ENCODE measurements at regions not wholly inside any gene's neighbourhood (a gene's known extent, or its start where the extent isn't known, plus 50 kb on each side); places are given as distances from the start of the nearest gene placed in this dataset.

DNA sequence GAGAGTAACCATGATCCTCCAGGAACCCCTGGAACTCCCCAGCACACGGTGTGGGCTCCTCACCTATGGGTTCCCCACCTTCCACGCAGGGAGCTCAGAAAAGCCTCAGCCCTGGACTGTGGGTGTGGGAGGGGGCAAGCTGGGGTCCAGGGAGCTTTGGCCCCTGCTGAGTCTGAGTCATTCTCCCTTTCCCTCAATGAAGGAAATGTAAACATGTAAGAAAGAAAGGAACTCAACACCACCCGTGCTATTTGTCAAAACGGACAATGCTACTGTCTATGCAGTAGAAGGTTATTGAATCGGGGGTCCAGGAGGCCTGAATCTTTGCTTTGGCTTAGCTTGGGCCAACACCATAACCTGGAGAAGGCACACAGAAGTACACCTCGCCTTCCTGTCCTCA lies 222.8 kb downstream of the PMP22 start:
- no peak for DNase-seq (ENCODE audit: low read depth in 2 of 2)

DNA sequence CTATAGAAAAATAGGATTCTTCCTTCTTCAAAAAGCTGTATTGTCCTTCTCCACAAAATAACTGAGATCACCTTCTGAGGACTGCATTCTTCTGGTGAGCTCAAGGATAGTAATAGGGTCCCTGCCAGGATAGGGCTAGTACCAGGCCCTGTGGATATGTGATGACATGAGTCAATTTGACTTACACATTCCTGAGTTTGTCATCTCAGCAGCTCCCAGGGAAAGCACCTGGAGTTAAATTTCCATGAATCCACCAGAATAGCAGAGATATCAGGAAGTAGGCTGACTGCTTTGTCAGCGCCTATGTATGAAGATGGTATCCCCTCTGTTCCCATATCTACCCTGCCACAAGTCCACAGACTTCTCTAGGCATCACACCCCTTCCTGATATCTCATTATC lies 225.8 kb downstream of the PMP22 start:
- DNase-seq (ENCODE audit: low read depth in 2 of 2), result no peak

DNA sequence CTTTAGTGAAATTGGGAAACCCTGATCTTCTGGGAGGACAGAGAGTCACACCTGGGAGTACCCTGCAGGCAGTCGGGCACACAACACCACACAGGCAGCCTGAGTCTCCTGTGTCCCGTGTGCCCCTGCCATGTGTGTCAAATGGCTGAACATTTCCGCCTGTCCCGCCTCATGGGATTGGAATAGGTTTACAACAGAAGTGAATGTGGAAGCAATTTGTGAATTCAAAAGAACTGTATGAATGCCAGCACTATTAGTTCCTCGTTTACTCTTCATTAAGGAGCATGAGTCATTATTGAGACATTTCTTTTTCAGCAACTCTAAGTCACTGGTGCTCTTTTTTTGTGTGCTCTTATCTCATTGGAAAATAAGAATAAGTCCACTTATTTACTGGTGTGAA lies 226.5 kb downstream of the PMP22 start:
- DNase-seq (ENCODE audit: low read depth in 2 of 2), result no peak

DNA sequence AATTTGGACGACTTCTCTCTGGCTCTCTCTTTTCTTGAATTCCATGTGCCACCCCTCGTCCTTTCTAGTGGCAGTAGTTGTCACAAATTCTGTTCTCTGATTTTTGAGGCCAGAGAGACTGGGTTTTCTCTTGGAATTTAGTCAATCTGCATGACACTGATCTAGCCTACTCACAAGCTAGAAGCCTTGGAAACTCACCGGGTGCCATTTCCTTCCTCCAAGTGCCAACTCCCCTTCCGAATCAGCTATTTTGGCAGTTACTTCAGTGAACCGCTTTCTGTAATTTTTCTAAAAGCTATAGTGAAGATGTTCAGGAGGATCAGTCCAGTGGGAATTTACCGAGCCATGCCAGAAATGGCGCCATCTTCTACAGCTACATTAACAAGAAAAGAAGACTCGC lies 228.9 kb downstream of the PMP22 start:
- DNase-seq (ENCODE audit: low read depth in 2 of 2), result no peak

DNA sequence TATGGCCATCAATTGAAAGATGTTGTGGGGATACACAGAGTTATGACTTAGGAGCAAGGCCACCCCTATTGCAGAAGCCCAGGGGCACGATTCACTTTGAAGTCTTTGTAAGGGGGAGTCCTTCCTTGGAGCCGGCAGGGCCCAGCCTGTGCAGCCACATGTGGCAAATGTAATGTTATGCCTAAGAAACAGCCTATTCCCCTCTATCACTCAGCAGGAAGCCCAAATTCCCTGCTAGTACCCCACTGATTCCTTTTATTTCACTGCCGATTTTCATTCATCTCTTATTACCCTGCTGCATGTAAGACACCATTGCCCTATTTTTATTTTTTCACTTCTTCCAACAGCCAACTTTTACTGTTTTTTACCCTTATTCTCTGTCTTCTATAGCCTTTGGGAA lies 233.2 kb downstream of the PMP22 start:
- no peak for DNase-seq (ENCODE audit: low read depth in 2 of 2)

DNA sequence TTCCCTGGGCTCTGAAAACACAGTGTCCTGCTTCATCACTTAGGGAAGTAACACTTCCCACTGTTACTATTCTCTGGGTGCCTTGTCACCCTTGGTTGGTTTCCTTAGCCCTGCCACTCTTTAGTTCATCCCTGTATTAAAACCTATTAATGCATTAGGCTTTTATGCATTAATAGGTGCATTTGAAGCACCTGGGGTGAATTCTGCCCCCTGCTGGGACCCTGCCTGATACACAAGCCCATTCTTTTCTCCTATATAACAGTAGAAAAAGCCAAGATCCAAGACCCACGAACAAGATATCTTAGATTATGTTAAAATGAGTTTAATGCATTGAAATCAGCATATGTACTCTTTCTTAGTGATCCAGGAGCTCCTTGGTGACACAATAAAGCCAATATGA lies 235.7 kb downstream of the PMP22 start:
- DNase-seq (ENCODE audit: low read depth in 2 of 2), result no peak

DNA sequence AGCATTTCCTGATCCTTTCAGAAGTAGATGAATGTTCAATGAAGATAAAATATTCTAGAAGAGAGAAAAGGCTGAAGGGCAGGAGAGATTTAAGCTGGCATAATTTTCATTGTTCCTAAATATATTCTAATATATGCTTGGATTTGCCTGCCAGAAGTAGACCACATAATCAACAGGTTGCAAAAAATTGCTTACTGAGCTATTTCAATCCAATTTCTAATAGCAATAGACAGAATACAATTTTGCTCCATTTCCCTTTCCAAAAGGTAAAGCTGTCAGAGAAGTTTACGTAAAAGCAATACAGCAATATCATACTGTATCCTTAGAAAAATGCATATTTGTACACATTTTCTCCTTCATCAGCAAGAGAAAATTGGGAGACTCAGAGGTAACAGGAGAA lies 237.3 kb downstream of the PMP22 start:
- DNase-seq (ENCODE audit: low read depth in 2 of 2), result no peak

DNA sequence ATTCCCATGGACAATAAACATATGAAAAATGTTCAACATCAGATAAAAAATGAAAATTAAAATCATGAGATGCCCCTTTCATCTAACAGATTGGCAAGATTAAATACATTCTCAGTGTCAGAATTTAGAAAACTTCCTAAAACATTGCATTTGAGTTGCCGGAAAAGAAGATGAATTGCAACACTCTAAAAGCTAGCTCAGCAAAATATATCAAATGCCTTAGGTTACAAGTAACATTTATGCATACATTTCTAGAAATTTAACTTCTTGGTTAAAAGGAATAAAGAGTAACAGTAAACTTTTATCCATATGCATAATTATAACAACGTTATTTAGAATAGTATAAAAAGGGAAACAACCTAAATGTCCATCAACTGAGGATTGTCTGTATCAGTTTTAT lies 239.0 kb downstream of the PMP22 start:
- no peak for DNase-seq (ENCODE audit: low read depth in 2 of 2)

DNA sequence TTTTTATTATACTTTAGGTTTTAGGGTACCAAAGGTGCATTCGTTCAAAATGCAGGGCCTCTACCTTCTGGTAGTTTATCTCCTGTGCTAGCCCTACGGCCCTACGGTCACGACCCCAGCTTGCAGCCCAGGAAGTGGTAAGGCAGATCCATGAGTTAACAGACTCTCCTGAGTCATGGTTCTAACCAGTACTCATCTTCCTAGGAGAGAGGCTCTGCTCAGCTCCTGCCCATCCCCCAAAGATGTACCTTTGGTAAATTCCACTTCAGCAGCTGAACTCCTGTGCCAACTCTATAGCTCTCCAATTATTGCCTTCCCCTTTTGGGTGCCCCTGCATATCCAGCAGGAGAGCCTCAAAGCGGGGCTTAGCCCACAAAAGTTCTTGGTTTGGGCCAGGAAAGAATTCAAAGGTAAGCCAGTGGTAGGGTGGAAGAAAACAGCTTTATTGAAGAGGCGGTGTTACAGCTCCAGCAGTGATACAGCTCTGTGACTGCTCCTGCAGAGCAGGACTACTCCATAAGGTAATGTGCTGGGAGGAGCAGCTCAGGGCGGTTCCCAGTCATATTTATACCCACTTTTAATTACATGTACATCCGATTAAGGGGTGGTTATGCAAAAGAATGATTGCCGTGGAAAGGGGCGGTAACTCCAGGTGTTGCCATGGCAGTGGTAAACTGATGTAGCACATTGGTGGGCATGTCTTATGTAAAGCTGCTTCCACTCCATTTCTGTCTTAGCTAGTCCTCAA lies 241.4 kb downstream of the PMP22 start:
- DNase-seq (ENCODE audit: low read depth in 2 of 2), result no peak

DNA sequence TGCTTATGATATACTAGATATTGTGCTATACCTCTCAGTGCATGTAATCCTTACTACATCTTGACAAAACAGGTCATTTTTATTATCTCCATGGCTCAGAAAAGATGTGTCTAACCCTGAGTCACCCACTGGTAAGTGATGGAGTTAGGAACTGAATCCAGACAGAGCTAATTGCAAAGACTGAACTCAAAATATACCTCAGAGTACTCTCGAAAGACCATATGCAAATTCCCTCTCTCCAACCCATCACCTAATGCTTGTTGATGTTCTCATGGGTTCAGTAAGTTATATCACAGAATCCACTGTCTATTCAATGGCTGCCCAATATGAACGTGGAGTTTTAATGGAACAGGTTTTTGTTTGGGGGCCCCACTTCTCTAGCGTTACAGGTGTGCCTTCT lies 246.0 kb downstream of the PMP22 start:
- DNase-seq (ENCODE audit: low read depth in 2 of 2), result no peak

DNA sequence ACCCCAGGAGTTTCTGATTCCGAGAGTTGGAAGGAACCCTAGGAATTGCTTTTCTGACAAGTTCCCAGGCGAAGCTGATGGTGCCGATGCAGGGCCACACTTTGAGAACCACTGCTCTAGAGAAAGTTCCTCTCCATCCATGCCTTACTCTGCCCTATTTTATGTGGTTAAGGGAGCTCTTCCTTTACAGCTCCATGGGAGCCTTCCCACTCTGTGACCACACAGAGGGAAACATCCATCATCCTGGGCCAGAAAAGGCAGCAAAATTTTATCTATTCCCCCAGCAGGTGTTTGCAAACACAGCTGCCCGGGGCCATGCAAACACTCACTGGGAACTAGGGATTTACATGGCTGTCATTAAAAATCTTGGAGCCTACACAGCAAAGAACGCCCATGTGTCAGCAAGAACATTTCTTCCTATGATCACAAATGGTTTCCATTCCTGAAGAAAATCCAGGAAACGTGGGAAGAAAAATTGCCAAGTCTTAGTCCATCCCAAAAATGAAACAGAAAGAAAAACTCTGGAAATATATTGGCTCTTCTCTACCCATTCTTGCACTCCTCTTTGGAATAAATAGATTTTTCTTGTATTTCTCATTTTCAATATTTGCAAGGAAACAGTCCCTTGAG lies 252.7 kb downstream of the PMP22 start:
- no peak for DNase-seq (ENCODE audit: low read depth in 2 of 2)

DNA sequence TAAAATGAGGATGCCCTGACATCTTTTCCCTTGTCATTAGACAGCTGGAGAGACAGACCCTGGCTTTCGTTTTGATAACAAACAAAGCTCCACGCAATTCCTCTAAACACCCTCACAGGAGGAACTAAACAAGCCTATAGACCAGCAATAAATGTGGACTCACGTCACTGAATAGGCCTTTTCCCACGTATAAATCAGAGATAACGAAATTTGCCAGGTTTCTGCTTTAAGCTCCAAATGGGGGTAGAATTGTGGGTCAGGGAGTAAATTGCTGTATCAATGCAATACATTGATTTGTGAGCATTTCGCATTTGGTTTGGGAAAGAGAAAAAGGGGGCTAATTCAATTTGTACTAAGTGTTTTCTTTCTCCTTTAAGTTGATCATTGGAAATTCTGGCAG lies 256.0 kb downstream of the PMP22 start:
- DNase-seq (ENCODE audit: low read depth in 2 of 2), result no peak

DNA sequence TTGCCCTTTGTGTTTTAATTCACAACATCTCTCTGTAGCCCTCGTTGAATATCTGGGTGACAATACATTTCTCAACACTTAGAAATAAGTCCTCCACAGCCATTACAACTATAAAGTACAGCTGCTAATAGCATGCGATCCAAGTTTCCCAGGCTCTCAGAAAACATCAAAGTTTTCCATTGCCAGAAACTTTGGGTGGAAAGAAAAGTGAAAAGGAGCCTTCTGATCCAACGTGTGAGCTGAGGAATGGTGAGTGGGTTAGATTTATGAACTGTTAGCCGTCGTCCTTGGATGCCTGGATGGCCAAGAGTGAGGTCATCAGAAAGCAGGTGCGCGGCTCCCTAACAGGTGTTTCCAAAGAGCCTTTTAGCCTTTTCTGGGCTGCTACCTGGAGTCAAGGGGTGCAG lies 258.0 kb downstream of the PMP22 start:
- DNase-seq (ENCODE audit: low read depth in 2 of 2), result no peak

DNA sequence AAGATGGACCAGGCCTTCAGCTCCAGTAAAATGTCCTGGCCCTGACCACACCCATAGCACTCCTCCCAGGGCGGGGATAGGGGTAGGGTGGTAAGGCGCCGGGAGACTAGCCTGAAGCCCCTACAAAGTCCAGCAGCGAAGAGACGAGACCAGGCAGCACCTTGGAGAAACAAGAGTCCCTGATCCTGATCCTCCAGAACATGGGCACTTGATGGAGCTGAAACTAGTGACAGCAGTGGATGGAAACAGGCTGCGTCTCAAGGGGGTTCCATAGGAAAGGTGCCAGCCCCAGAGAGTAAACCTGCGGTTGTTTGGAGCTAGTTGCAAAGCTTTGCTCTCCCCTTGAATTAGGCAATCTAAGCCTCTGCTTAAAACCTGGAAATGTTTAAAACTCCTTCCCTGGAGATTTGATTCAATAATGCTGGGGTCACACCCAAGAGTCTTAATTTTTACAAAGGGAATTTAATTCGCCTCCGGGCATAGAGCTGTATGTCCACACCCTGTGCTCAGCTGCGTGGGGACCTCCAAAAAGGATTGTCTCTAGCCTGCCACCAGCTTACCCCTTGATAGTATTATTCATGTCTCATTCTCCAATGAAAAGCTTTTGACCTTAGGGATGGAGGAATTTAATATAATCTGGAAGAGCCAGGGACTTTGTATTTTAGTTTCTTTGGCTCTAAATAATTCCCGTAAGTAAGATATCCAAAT lies 258.6 kb downstream of the PMP22 start:
- DNase-seq (ENCODE audit: low read depth in 2 of 2), result no peak

DNA sequence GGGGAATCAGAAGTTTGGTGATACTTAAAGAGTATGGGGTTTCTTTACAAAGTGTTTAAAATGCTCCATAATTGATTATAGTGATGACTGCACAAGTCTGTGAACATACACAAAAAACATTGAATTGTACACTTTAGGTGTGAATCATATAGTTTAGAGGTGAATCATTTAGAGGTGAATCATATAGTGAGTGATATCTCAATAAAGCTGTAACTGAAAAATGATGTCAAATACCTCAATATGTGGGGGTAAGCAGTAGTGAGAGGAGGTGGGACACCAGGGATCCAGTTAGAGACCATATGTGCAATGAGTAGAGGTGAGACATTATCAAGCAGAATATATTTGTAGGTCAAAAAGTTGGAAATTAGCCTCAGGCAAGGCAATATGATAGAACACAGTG lies 264.5 kb downstream of the PMP22 start:
- DNase-seq (ENCODE audit: low read depth in 2 of 2), result no peak

DNA sequence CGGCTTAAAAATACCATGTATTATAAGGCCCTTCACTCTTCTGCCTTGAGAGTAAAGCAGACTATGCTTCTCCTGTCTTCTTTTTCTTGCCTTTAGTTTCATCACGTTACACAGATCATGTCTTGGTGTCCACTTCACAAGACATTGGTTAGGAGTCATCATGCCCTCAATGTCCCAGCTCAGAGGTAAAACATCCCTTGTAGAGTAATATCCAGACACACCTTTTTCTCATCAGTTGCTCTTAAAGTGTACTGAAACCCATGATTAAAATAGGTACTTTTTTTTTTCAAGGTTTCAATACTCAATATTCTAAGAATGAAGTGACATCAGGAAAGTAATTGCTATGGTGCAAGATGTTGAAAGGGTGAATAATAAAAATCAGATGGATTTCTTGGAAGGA lies 267.8 kb downstream of the PMP22 start:
- no peak for DNase-seq (ENCODE audit: low read depth in 2 of 2)

DNA sequence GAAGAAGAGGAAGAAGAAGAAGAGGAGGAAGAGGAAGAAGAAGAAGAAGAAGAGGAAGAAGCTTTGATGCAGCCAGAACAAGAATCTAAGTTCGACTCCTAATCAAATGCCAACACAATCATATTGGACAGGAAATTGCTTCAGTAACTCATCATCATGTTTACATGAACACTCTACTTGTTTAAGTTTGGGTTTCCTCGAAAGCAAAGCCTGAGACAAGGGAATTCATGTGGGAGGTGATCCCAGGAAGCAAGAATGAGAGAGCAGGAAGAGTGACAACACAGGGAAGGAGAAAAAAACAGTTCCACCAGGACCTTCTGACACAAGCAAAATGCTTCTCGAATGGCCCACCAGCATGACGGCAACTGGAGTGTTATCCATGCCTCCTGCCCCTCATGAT lies 279.0 kb downstream of the PMP22 start:
- no peak for DNase-seq (ENCODE audit: low read depth in 2 of 2)

DNA sequence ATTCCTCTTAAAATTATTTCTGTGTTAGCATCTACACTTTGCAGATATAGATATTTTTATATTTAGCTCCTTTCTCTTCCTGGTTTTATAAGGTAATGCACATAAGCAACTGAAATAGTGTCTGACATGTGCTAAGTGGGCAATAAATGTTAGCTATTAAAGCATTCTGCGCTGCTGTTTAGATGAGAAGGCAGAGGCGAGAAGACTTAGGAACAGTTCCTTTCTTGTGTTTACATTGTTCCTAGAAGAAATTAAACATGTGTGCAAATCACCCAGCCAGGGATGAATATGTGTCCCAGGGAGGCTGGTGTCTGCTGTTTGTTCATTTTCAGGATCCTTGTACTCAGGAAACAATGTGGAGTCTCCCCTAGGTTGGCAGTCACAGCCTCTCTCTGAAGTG lies 292.3 kb downstream of the PMP22 start:
- DNase-seq (ENCODE audit: low read depth in 2 of 2), result no peak

DNA sequence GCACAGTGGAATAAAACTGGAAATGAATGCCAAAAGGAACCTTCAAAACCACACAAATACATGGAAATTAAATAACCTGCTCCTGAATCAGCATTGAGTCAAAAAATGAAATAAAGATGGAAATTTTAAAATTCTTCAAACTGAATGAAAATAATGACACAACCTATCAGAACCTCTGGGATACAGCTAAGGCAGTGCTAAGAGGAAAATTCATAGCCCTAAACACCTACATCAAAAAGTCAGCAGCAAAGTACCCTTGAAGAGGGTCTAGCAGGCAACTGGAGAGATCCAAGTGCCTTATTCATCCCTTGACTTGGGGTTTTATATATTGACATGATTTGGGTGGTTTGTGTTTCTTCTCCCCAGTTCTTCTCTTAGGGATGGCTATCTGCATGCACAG lies 294.1 kb downstream of the PMP22 start:
- no peak for DNase-seq (ENCODE audit: low read depth in 2 of 2)

DNA sequence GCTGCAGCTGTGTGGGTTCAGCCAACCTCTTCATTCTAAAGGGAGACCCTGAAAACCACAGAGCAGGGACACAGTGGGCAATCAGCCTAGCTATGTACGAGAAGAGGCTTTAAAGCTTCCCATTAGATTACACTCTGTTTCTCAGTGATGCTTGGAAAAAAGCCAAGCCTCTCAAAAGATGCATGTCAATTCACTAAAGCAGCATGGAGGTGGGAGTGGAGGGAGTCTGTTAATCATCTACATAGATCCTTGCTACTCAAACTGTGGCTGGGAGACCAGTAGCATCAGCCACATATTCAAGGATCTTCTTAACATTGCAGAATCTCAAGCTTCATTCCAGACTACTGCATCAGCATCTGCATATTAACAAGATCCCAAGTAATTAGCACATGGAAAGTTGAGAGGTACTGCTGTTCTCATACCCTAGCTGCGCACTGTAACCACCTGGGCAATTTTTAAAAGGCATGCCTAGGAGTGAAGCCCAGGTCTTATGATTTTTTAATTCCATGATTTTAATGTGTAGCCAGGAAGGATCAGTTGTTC lies 305.9 kb downstream of the PMP22 start:
- no peak for DNase-seq (ENCODE audit: low read depth in 2 of 2)

DNA sequence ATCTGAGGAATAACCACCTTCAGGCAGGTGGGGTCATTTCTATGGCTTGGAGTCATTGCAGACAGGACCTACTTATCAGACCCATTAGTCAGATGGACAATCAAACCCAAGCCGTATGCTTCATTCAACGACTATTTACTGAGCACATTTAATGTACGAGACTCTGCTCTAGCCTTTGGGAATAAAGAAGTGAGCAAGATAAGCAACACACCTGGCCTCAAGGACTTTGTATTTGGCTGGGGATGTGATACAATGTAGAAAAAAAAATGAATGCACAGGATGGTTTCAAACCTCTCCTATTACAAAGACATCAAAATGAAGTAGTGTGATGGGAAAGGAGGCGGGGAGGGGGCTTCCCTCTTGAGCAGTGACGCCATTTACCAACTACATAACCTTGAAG lies 311.7 kb downstream of the PMP22 start:
- no peak for DNase-seq (ENCODE audit: low read depth in 2 of 2)

DNA sequence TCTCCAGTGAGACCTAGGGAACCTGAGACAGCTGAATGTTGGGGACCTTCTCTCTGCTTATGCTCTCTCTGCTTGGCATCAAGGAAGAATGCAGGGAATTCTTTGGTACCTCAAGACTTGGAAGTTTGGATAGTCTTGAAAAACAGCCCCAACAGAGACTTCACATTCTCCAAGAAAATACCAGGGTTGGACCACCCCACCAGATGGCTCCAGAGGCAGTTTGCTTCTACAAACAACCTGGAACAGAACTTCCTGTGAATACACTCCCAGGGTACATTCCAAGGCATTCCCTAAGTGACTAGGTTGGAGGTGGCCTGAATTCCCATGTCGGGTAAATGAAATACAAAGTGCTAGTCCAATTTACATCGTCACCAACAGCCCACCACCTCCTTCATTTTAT lies 314.4 kb downstream of the PMP22 start:
- DNase-seq (ENCODE audit: low read depth in 2 of 2), result no peak

DNA sequence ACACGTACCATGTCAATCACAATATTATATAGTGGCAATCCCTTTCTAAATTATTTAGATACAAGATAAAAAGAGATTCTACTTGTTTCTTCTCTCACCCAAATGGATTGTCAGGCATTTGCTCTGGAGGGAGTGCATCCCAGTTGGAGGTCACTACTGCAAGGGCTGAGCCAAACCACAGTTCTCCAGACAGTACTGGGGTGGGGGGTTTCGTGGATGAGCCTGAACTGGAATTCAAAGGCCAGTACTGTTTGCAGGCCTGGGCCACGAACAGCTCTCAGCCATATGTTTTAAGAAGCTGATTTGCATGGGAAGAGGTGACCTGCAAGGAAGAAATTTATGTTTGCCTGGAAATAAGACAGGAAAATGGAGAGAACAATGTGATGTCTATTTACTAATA lies 314.9 kb downstream of the PMP22 start:
- DNase-seq (ENCODE audit: low read depth in 2 of 2), result no peak
